Hepatocyte (in vitro differentiated cells): ENCODE measurements at regions not wholly inside any gene's neighbourhood (a gene's known extent, or its start where the extent isn't known, plus 50 kb on each side); places are given as distances from the start of the nearest gene placed in this dataset.
A peak's percentile ranks its signal among the peaks of the same experiment; 100 is the strongest.

Experiments used
- DNase-seq: peaks from one replicate; pipeline ENCODE4 v3.0.0-alpha.2; 2016; ENCODE audit warnings: low spot score
- H2AFZ ChIP-seq: fragments of 200-600 bp; sonication (generic); 2 replicates; pipeline ENCODE4 v1.6.0; 2016; ENCODE audit warnings: antibody characterized with exemption, mild to moderate bottlenecking
- H3K27ac ChIP-seq: fragments of 200-600 bp; sonication (generic); 2 replicates; pipeline ENCODE4 v1.5.1; 2016; ENCODE audit warnings: mild to moderate bottlenecking
- H3K27me3 ChIP-seq: fragments of 200-600 bp; sonication (generic); 2 replicates; pipeline ENCODE4 v1.6.1; 2016
- H3K36me3 ChIP-seq: fragments of 200-600 bp; sonication (generic); replicated peaks from 2 replicates; pipeline ENCODE4 v1.5.1; 2016; ENCODE audit warnings: low read depth; ENCODE audit not compliant: insufficient read depth
- H3K4me1 ChIP-seq: fragments of 200-600 bp; sonication (generic); 2 replicates; pipeline ENCODE4 v1.5.1; 2016; ENCODE audit warnings: mild to moderate bottlenecking, moderate library complexity; ENCODE audit not compliant: insufficient read depth
- H3K4me2 ChIP-seq: fragments of 200-600 bp; sonication (generic); 2 replicates; pipeline ENCODE4 v1.6.0; 2016
- H3K4me3 ChIP-seq: fragments of 200-600 bp; sonication (generic); 2 replicates; pipeline ENCODE4 v1.5.1; 2016; ENCODE audit warnings: mild to moderate bottlenecking
- H3K79me2 ChIP-seq: fragments of 200-600 bp; sonication (generic); 2 replicates; pipeline ENCODE4 v1.6.0; 2017; ENCODE audit warnings: mild to moderate bottlenecking
- H3K9me2 ChIP-seq: fragments of 200-600 bp; sonication (generic); replicated peaks from 2 replicates; pipeline ENCODE4 v1.6.0; 2017; ENCODE audit warnings: mild to moderate bottlenecking; ENCODE audit not compliant: insufficient read depth
- H3K9me3 ChIP-seq: fragments of 200-600 bp; sonication (generic); 2 replicates; pipeline ENCODE4 v1.5.1; 2016; ENCODE audit warnings: low read depth, mild to moderate bottlenecking
- H4K20me1 ChIP-seq: fragments of 200-600 bp; sonication (generic); 2 replicates; pipeline ENCODE4 v1.6.0; 2016; ENCODE audit warnings: mild to moderate bottlenecking; ENCODE audit not compliant: insufficient read depth, poor library complexity, severe bottlenecking
- EZH2 ChIP-seq: fragments of 200-600 bp; sonication (generic); IDR thresholded peaks from 2 replicates; pipeline ENCODE4 v1.6.1; 2016; ENCODE audit warnings: antibody characterized with exemption, mild to moderate bottlenecking, borderline replicate concordance
- EZH2phosphoT487 ChIP-seq: fragments of 200-600 bp; sonication (generic); IDR thresholded peaks from one replicate; pipeline ENCODE4 v1.6.1; 2018; ENCODE audit warnings: antibody characterized with exemption, mild to moderate bottlenecking, low read depth, moderate library complexity; ENCODE audit not compliant: unreplicated experiment, severe bottlenecking
- WGBS: methylation state at CpG from one replicate; pipeline ENCODE4 v1.1.6; 2016; ENCODE audit warnings: low lambda C conversion rate; ENCODE audit errors: missing lambda C conversion rate; 5-methylcytosine and 5-hydroxymethylcytosine counted together
- TF ChIP-seq, protein P1 (sequence below): fragments of 200-600 bp; sonication (generic); IDR thresholded peaks from 2 replicates; pipeline ENCODE4 v1.5.1; 2016; ENCODE audit warnings: antibody characterized with exemption, mild to moderate bottlenecking; ENCODE audit not compliant: poor library complexity

DNA sequence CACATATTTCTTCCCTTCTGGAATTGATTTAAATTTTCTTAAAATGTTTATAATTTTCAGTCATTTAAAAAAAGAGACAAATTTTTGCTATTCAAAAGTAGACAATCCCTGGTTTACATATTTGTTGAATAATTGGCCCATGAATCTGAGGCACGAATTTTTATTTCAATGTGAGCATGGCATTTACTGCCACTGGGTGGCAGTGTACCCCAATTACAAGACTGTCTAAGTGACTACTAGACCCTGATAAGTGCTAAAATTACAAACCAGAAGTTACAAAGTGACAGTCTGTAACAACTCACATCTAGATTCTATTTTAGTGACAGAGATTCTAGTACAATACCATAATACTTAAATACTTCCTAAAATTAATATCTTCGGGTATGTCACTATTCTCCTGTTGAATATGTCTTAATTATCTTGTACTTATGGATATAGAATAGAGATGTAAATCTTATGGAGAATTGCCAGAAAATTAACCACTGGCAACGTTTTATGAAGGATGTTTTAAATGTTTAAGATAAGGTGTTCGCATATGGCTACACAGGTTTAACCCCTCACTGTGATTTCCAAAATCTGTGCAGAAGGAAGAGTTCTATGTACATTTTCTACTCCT is 235.8 kb downstream of the MAP2K4 start:
- Histone ChIP-seq H3K9me3 (no peaks in the 10 kb centered on the region), H3K79me2 (no peaks in the 10 kb centered on the region), H3K9me2 (no peaks in the 10 kb centered on the region), H3K27ac (no peak overlapping the region), H3K4me3 (no peak overlapping the region), H3K27me3 (no peaks in the 10 kb centered on the region), H4K20me1 (no peaks in the 10 kb centered on the region), H3K36me3 (no peaks in the 10 kb centered on the region), H3K4me1 (no peaks in the 10 kb centered on the region), H3K4me2 (no peak overlapping the region), H2AFZ (no peak overlapping the region)
- TF ChIP-seq EZH2phosphoT487: no peak
- TF ChIP-seq EZH2: no peak
- TF ChIP-seq, protein P1, sequence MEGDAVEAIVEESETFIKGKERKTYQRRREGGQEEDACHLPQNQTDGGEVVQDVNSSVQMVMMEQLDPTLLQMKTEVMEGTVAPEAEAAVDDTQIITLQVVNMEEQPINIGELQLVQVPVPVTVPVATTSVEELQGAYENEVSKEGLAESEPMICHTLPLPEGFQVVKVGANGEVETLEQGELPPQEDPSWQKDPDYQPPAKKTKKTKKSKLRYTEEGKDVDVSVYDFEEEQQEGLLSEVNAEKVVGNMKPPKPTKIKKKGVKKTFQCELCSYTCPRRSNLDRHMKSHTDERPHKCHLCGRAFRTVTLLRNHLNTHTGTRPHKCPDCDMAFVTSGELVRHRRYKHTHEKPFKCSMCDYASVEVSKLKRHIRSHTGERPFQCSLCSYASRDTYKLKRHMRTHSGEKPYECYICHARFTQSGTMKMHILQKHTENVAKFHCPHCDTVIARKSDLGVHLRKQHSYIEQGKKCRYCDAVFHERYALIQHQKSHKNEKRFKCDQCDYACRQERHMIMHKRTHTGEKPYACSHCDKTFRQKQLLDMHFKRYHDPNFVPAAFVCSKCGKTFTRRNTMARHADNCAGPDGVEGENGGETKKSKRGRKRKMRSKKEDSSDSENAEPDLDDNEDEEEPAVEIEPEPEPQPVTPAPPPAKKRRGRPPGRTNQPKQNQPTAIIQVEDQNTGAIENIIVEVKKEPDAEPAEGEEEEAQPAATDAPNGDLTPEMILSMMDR: peak; percentile 93
- 28% methylated on average over 4 of the region's 4 CpGs for WGBS
- peak; percentile 70 for DNase-seq

DNA sequence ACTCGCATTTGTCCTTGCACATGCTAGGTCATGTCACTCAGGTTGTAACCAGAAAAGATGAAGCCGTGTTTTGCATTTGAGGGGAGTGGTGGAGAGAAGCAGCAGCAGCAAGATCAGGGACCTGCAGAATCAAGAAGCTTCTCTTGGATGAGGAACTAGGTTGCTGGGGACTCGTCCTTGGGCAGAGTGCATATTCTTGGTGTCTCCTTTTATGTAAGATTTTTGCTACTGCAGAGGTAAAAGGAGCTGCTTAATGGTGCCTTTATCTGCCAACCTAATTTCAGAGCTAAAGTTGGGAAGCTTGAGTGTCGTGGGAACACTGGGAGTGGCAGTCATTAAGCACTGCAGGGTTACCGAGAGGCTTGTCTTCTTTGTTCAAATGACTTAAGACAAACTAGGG is 236.5 kb downstream of the MAP2K4 start:
- no peaks in the 10 kb centered on the region for H3K4me1 ChIP-seq
- no peaks in the 10 kb centered on the region for H4K20me1 ChIP-seq
- 69% methylated on average over 5 of the region's 5 CpGs for WGBS
- no peaks in the 10 kb centered on the region for H3K27me3 ChIP-seq
- H3K4me2 ChIP-seq: no peak overlapping the region
- H2AFZ ChIP-seq: no peak overlapping the region
- no peak overlapping the region for H3K27ac ChIP-seq
- no peaks in the 10 kb centered on the region for H3K9me2 ChIP-seq
- H3K36me3 ChIP-seq: no peaks in the 10 kb centered on the region
- H3K4me3 ChIP-seq: no peak overlapping the region
- DNase-seq: no peak
- no peaks in the 10 kb centered on the region for H3K9me3 ChIP-seq
- TF ChIP-seq, protein P1: no peak
- TF ChIP-seq EZH2: no peak
- no peak for TF ChIP-seq EZH2phosphoT487
- H3K79me2 ChIP-seq: no peaks in the 10 kb centered on the region

DNA sequence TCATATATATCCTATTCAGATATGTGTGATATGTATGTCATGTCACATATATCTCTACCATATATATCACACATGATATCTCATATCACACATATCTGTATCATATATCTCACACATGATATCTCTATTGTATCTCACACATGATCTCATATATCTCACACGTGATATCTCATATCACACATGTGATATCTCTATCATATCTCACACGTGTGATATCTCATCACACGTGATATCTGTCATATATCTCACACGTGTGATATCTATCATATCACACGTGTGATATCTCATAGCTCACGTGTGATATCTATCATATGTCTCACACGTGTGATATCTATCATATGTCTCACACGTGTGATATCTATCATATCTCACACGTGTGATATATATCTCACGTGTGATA is 240.7 kb downstream of the MAP2K4 start:
- Histone ChIP-seq H3K4me1 (no peaks in the 10 kb centered on the region), H3K9me3 (no peaks in the 10 kb centered on the region), H3K4me3 (no peak overlapping the region), H3K9me2 (no peaks in the 10 kb centered on the region), H3K27ac (no peak overlapping the region), H3K79me2 (no peaks in the 10 kb centered on the region), H2AFZ (no peak overlapping the region), H3K36me3 (no peaks in the 10 kb centered on the region), H3K4me2 (no peak overlapping the region), H4K20me1 (no peaks in the 10 kb centered on the region), H3K27me3 (no peaks in the 10 kb centered on the region)
- DNase-seq: no peak
- WGBS: 93% methylated on average over 10 of the region's 10 CpGs
- TF ChIP-seq, protein P1: no peak
- no peak for TF ChIP-seq EZH2phosphoT487
- no peak for TF ChIP-seq EZH2
